ENCODE measurements at regions not wholly inside any gene's neighbourhood (a gene's known extent, or its start where the extent isn't known, plus 50 kb on each side); places are given as distances from the start of the nearest gene placed in this dataset.

GRCh38 chr13:107874456-107874855 is 340.9 kb downstream of the LIG4 start:
- TF ChIP-seq, protein P1, sequence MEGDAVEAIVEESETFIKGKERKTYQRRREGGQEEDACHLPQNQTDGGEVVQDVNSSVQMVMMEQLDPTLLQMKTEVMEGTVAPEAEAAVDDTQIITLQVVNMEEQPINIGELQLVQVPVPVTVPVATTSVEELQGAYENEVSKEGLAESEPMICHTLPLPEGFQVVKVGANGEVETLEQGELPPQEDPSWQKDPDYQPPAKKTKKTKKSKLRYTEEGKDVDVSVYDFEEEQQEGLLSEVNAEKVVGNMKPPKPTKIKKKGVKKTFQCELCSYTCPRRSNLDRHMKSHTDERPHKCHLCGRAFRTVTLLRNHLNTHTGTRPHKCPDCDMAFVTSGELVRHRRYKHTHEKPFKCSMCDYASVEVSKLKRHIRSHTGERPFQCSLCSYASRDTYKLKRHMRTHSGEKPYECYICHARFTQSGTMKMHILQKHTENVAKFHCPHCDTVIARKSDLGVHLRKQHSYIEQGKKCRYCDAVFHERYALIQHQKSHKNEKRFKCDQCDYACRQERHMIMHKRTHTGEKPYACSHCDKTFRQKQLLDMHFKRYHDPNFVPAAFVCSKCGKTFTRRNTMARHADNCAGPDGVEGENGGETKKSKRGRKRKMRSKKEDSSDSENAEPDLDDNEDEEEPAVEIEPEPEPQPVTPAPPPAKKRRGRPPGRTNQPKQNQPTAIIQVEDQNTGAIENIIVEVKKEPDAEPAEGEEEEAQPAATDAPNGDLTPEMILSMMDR (IDR thresholded peaks at IDR 0.05; ENCODE audit: insufficient read depth, low read length, poor library complexity, severe bottlenecking) = no peak
- TF ChIP-seq EZH2phosphoT487 (conservative IDR thresholded peaks at IDR 0.05; ENCODE audit: low read length) = no peak

Measured in SU-DHL-6 (cell line).